HL-60 (cell line): ENCODE measurements at regions not wholly inside any gene's neighbourhood (a gene's known extent, or its start where the extent isn't known, plus 50 kb on each side); places are given as distances from the start of the nearest gene placed in this dataset.
"Not testable (repeated sequence)": the region's sequence is repeated elsewhere in the genome, so short reads cannot be mapped to it uniquely, and the experiment has no call there.

ENCODE experiments used
- DNase-seq, 2 experiments: peaks; one replicate each; pipeline ENCODE4 v3.0.0-alpha.2; 2010 to 2020; ENCODE audit warnings: low read depth in 1 of 2, low spot score in 1 of 2
- H3K27ac ChIP-seq: fragments of 250-450 bp; sonication (Bioruptor Pico); replicated peaks from 2 replicates; pipeline ENCODE4 v1.5.1; 2020; ENCODE audit warnings: mild to moderate bottlenecking, moderate library complexity
- H3K27me3 ChIP-seq: fragments of 250-450 bp; sonication (Bioruptor Pico); 2 replicates; pipeline ENCODE4 v1.5.1; 2021; ENCODE audit warnings: mild to moderate bottlenecking, moderate library complexity; ENCODE audit not compliant: insufficient read depth, poor library complexity, severe bottlenecking
- H3K4me3 ChIP-seq: replicated peaks from 2 replicates; pipeline ENCODE4 v1.5.1; 2011; ENCODE audit warnings: mild to moderate bottlenecking, control low read depth, low read length; ENCODE audit not compliant: insufficient read depth
- CTCF ChIP-seq: IDR thresholded peaks from one replicate; pipeline ENCODE4 v1.5.1; 2011; ENCODE audit warnings: low read length, control low read depth, inconsistent platforms; ENCODE audit not compliant: insufficient read depth
- GABPA ChIP-seq: IDR thresholded peaks from 2 replicates; pipeline ENCODE4 v1.6.1; 2012; ENCODE audit warnings: low read depth
- POLR2AphosphoS5 ChIP-seq: IDR thresholded peaks from 2 replicates; pipeline ENCODE4 v1.6.1; 2012; ENCODE audit warnings: low read depth
- SPI1 ChIP-seq: IDR thresholded peaks from 2 replicates; pipeline ENCODE4 v1.6.1; 2012; ENCODE audit warnings: low read depth, mild to moderate bottlenecking, borderline replicate concordance
- TF ChIP-seq, protein P1 (sequence below): IDR thresholded peaks from 2 replicates; pipeline ENCODE4 v1.6.1; 2012; ENCODE audit warnings: low read depth; ENCODE audit not compliant: insufficient replicate concordance

- no peak for DNase-seq
- Histone ChIP-seq H3K27ac (no peak overlapping the region), H3K4me3 (no peak overlapping the region), H3K27me3 (no peaks in the 10 kb centered on the region)
- no peak for TF ChIP-seq CTCF
- no peak for TF ChIP-seq SPI1
- no peak for TF ChIP-seq GABPA
- TF ChIP-seq, protein P1, sequence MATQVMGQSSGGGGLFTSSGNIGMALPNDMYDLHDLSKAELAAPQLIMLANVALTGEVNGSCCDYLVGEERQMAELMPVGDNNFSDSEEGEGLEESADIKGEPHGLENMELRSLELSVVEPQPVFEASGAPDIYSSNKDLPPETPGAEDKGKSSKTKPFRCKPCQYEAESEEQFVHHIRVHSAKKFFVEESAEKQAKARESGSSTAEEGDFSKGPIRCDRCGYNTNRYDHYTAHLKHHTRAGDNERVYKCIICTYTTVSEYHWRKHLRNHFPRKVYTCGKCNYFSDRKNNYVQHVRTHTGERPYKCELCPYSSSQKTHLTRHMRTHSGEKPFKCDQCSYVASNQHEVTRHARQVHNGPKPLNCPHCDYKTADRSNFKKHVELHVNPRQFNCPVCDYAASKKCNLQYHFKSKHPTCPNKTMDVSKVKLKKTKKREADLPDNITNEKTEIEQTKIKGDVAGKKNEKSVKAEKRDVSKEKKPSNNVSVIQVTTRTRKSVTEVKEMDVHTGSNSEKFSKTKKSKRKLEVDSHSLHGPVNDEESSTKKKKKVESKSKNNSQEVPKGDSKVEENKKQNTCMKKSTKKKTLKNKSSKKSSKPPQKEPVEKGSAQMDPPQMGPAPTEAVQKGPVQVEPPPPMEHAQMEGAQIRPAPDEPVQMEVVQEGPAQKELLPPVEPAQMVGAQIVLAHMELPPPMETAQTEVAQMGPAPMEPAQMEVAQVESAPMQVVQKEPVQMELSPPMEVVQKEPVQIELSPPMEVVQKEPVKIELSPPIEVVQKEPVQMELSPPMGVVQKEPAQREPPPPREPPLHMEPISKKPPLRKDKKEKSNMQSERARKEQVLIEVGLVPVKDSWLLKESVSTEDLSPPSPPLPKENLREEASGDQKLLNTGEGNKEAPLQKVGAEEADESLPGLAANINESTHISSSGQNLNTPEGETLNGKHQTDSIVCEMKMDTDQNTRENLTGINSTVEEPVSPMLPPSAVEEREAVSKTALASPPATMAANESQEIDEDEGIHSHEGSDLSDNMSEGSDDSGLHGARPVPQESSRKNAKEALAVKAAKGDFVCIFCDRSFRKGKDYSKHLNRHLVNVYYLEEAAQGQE = no peak
- no peak for TF ChIP-seq POLR2AphosphoS5
Observed at GRCh38 chr21:20292280-20292679, 705.9 kb upstream of the NCAM2 start.

- H3K27ac ChIP-seq, DNase-seq, H3K4me3 ChIP-seq, H3K27me3 ChIP-seq: not testable (repeated sequence)
Observed at GRCh38 chr21:20292854-20293253, 705.4 kb upstream of the NCAM2 start.

- TF ChIP-seq GABPA = no peak
- no peak for TF ChIP-seq CTCF
- no peak for TF ChIP-seq POLR2AphosphoS5
- TF ChIP-seq SPI1 = no peak
- TF ChIP-seq, protein P1 = no peak
- no peak for DNase-seq
- Histone ChIP-seq H3K27ac (no peak overlapping the region), H3K4me3 (no peak overlapping the region), H3K27me3 (no peaks in the 10 kb centered on the region)
Observed at GRCh38 chr21:20301395-20301794, 696.8 kb upstream of the NCAM2 start.

GRCh38 chr21:20302084-20302483 is 696.1 kb upstream of the NCAM2 start:
- H3K27me3 ChIP-seq = no peaks in the 10 kb centered on the region
- H3K4me3 ChIP-seq = no peak overlapping the region
- TF ChIP-seq CTCF = no peak
- no peak for TF ChIP-seq GABPA
- no peak for TF ChIP-seq POLR2AphosphoS5
- TF ChIP-seq, protein P1 = no peak
- TF ChIP-seq SPI1 = no peak
- no peak for DNase-seq
- H3K27ac ChIP-seq = no peak overlapping the region
